Gastrocnemius medialis (tissue), 4 donors: ENCODE measurements at regions not wholly inside any gene's neighbourhood (a gene's known extent, or its start where the extent isn't known, plus 50 kb on each side); places are given as distances from the start of the nearest gene placed in this dataset.

ENCODE experiments used
- POLR2A ChIP-seq, 2 donors: fragments of 450-650 bp; IDR thresholded peaks; one replicate each; pipeline ENCODE4 v1.6.1; 2017; ENCODE audit warnings: antibody characterized with exemption in 2 of 2, mild to moderate bottlenecking in 2 of 2, moderate library complexity in 2 of 2
- TF ChIP-seq, protein P1 (sequence below), 5 experiments: fragments of 450-650 bp in 3 of 5; fragments of 200-600 bp in 2 of 5; sonication (generic) in 2 of 5; IDR thresholded peaks in 4 of 5; conservative IDR thresholded peaks in 1 of 5; 1 replicate in 4 of 5; 2 replicates in 1 of 5; pipeline ENCODE4 v1.5.1; 2016 to 2019; ENCODE audit warnings: antibody characterized with exemption in 5 of 5, mild to moderate bottlenecking in 3 of 5, moderate library complexity in 3 of 5

DNA sequence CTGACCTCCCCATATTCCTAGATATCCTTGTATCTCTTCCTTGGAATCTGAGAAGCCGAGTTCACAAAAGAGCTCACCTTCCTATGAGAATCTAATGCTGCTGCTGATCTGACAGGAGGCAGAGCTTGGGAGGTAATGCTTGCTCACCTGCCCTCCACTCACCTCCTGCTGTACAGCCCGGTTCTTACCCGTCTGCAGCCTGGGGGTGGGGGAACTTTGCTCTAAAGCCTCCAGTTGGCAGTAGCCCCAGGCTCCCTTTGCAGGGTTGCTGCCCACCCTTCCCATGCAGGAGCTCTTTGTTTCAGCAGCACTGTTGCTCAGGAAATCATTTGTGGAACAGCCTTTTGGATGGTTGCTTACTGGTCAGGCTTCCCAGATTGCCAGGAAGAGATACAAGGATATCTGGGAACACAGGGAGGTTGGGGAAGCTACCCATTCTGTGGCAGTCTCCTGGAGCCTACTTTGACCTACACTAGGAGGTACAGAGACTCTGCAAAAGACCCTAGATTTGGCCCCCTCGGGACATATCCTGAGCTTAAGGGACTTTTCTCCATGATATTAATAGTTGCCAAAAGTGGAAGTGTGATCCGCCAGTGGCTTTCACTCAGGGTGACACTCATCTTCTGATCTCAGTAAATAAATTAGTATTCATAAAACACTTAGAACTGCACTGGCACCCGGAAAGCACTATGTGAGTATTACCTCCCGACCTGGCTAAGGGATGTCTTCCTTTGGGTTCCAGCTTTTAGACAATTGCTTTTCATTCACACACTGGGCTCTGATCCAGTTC lies 363.7 kb upstream of the PODXL start:
- TF ChIP-seq, protein P1, sequence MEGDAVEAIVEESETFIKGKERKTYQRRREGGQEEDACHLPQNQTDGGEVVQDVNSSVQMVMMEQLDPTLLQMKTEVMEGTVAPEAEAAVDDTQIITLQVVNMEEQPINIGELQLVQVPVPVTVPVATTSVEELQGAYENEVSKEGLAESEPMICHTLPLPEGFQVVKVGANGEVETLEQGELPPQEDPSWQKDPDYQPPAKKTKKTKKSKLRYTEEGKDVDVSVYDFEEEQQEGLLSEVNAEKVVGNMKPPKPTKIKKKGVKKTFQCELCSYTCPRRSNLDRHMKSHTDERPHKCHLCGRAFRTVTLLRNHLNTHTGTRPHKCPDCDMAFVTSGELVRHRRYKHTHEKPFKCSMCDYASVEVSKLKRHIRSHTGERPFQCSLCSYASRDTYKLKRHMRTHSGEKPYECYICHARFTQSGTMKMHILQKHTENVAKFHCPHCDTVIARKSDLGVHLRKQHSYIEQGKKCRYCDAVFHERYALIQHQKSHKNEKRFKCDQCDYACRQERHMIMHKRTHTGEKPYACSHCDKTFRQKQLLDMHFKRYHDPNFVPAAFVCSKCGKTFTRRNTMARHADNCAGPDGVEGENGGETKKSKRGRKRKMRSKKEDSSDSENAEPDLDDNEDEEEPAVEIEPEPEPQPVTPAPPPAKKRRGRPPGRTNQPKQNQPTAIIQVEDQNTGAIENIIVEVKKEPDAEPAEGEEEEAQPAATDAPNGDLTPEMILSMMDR (IDR thresholded peaks at IDR 0.05 in 4 of 5, conservative IDR thresholded peaks at IDR 0.05 in 1 of 5): no peak
- no peak for TF ChIP-seq POLR2A (IDR thresholded peaks at IDR 0.05)
